GM19372 (cell line): ENCODE measurements at regions not wholly inside any gene's neighbourhood (a gene's known extent, or its start where the extent isn't known, plus 50 kb on each side); places are given as distances from the start of the nearest gene placed in this dataset.
"Not testable (repeated sequence)": the region's sequence is repeated elsewhere in the genome, so short reads cannot be mapped to it uniquely, and the experiment has no call there.

Experiments used
- ATAC-seq: cut with Tn5 transposase; IDR thresholded peaks from one replicate; pipeline ENCODE4 v1.9.1; 2021; ENCODE audit warnings: mild to moderate bottlenecking, low read depth, moderate library complexity; ENCODE audit not compliant: unreplicated experiment

- no peak for ATAC-seq
Measured at GRCh38 chr2:184162426-184162825, 435.9 kb upstream of the ZNF804A start.

GRCh38 chr2:184168823-184169222, 429.5 kb upstream of the ZNF804A start:
- ATAC-seq: not testable (repeated sequence)

DNA sequence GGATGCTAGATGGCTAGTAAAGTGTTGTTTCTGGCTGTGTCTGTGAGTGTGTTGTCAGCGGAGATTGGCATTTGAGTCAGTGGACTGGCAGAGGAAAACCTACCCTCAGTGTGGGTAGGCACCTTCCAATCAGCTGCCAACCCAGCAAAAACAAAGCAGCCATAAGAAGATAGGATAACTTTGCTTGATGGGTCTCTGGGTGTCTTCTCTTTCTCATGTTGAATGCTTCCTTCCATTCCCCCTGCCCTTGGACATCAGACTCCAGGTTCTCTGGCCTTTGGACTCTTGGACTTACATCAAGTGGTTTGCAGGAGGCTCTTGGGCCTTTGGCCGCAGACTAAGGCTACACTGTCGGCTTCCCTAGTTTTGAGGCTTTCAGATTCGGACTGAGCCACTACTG, 429.0 kb upstream of the ZNF804A start:
- no peak for ATAC-seq

- no peak for ATAC-seq
Measured at GRCh38 chr2:184174493-184175104, 423.7 kb upstream of the ZNF804A start.

GRCh38 chr2:184178229-184178628, 420.1 kb upstream of the ZNF804A start:
- ATAC-seq: no peak

- no peak for ATAC-seq
Measured at GRCh38 chr2:184186436-184186835, 411.9 kb upstream of the ZNF804A start.

DNA sequence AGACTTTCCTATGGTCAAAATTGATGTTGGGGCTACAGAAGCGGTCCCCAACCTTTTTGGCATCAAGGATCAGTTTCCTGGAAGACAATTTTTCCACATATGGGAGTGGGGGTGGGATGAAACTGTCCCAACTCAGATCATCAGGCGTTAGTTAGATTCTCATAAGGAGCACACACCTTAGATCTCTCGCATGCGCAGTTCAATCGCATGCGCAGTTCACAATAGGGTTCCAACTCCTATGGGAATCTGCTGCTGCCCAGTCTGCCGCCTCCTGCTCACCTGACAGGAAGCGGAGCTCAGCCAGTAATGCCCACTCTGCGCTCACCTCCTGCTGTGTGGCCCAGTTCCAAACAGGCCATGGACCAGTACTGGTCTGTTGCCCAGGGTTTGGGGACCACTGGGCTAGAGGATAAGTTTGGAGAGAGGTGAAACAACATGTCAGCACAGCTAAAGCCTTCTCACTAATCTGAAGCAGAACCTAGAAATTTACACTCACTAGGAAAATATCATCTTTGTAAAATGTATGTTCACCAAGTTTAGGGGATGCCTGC, 410.8 kb upstream of the ZNF804A start:
- no peak for ATAC-seq

DNA sequence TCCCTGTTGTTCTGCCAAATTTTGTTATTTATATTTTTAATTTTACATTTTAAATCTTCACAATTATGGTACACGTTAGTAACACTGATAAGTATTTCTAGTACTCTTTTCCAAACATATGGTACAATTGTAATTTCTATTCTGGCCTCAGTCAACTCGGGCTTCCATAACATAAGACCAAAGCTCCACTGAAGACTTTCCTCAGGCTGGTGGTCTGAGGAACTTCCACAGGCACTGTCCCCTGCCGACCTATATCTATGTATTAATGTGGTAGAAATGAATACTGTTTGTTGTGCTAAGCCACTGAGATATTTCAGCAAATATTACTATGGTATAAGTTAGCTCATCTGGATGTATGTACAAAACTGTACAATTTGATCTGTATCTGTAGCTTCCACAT, 407.6 kb upstream of the ZNF804A start:
- ATAC-seq: no peak

DNA sequence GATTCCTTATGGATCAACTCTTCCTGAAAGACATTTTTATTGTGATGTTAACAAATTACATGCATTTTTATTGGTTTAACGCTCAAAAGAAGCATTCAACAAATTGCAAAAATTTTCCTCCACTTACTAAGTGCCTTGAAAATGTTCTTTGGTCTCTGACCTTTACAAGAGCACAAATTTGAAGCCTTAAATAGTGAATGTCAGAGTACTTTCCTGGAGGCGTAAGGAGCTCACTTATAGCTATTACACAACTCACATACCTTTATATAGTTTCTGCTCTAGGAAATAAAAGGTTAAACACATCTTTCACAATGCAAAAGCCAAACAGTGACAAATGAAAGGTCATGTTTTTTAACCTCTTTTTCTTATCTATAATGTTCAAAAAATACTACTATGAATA, 405.7 kb upstream of the ZNF804A start:
- ATAC-seq: no peak

- ATAC-seq: no peak
Measured at GRCh38 chr2:184197413-184197812, 400.9 kb upstream of the ZNF804A start.

DNA sequence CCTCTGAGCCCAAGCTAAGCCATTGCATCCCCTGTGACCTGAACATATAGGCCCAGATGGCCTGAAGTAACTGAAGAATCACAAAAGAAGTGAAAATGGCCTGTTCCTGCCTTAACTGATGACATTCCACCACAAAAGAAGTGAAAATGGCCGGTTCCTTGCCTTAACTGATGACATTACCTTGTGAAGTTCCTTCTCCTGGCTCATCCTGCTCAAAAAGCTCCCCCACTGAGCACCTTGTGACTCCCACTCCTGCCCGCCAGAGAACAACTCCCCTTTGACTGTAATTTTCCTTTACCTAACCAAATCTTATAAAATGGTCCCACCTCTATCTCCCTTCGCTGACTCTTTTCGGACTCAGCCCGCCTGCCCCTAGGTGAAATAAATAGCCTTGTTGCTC, 399.5 kb upstream of the ZNF804A start:
- not testable (repeated sequence) for ATAC-seq

DNA sequence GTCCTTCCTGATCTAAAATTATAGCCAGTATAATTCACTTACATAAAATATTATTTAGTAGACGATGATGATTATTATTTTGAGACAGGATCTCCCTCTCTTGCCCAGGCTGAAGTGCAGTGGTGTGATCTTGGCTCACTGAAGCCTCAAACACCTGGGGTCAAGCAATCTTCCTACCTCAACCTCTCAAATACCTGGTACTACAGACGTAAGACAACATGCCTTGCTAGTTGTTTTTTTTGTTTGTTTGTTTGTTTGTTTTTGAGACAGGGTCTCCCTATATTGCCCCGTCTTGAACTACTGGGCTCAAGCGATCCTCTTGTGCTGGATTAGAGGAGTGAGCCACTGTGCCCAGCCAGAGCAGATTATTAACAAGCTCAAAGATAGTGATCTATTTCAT, 399.1 kb upstream of the ZNF804A start:
- no peak for ATAC-seq

- ATAC-seq: no peak
Measured at GRCh38 chr2:184201246-184201645, 397.1 kb upstream of the ZNF804A start.

DNA sequence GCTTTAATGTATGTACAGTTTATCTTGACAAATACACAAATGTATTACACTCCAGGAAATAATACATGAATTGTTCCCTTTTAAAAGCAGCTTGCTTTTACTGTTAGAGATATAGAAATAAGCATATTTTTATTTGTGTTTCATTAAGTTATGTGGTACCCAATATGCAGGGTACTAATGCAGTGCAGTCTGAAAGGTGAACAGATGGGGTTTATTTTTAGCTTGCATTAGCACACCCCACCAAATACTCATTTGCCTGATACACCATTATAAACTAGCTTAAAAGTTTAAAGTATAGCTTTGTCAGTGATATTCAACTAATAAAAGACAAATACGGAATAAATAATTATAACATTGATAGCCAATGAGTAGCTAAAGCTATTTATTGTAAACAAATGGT, 394.7 kb upstream of the ZNF804A start:
- ATAC-seq: no peak

GRCh38 chr2:184205048-184205596, 393.2 kb upstream of the ZNF804A start:
- no peak for ATAC-seq

DNA sequence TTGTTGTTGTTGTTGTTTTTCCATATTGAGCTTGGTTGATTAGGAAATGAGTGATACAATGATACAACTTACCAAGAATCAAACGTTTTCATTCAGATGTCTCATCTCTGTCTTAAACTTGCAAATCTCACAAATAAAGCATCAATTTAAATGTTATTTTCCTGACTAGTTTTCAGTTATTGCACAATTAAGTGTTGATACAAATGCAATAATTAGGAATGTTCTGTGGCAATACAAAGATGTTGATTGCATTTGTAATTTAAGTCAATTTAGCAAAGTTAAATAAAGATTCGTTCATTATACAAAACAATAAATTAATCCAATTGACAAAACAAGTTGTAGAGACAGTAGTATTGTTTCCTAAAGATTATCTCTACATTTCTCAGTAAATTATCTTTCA, 392.3 kb upstream of the ZNF804A start:
- ATAC-seq: no peak

- ATAC-seq: no peak
Measured at GRCh38 chr2:184210329-184210728, 388.0 kb upstream of the ZNF804A start.

DNA sequence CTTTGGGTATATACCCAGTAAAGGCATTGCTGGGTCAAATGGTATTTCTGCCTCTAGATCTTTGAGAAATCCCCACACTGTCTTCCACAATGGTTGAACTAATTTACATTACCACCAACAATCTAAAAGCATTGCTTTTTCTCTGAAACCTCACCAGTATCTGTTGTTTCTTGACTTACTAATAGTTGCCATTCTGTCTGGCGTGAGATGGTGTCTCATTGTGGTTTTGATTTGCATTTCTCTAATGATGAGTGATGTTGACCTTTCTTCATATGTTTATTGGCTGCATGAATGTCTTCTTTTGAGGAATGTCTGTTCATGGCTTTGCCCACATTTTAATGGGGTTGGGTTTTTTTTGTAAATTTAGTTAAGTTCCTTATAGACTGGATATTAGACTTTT, 382.6 kb upstream of the ZNF804A start:
- no peak for ATAC-seq

DNA sequence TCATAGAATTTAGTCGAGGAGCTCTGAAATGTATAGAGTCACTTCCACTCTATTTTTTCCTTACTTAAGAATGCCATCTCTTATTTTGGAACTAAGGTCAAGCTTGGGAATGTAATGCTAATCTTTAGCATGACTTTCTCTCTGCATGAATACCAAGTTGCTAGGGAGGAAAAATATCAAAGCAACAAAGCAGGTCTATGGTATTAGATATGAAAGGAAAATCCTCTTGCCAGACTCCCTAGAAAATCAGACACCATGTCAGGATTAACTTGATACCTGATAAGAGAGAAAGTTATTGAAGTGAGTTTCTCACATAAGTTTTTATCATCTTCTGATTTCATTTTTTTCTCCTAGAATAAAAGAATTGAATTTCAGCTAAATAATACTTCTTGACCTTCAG, 341.7 kb upstream of the ZNF804A start:
- no peak for ATAC-seq

GRCh38 chr2:184261331-184261730, 337.0 kb upstream of the ZNF804A start:
- no peak for ATAC-seq

DNA sequence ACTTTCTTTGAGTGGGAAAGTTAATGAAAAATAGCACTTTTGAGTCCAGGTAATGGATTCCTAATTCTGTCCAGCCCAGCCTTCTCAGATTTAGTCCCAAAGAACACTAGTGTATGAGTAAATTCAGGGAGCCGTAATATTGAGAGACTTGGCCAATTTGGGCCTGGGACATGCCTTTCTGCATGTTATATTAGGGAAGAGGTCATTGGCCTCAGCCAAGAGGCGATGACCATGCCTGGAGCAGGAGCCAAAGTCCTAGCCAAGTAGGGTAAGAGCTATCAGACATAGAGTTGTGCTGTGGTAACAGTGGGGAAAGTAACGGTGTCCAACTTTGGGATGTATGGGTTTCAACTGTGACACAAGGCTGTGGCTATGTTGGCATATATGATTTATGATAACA, 336.5 kb upstream of the ZNF804A start:
- no peak for ATAC-seq

DNA sequence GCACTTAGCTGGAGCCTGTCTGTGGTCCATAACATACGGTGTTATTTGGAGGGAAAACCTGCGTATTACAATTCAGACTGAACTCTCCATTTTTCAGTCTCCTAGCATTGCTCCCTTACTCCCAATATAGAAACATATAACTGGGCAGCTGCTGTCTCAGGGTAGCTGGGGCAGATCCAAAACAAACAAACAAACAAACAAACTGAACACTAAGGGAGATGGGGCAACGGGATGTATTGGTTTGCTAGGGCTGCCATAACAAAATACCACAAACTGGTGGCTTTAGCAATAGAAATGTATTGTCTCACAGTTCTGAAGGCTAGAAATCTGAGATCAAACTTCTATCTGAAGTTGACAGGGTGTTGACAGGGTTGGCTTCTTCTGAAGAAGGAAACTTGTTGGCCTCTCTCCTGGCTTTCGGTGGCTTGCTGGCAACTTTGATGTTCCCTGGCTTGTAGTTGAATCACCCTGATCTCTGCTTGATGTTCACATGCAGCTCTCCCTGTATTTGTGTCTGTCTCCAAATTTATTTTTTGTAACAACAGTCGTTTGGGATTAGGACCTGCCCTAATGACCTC, 329.3 kb upstream of the ZNF804A start:
- no peak for ATAC-seq
